ENCODE measurements at regions not wholly inside any gene's neighbourhood (a gene's known extent, or its start where the extent isn't known, plus 50 kb on each side); places are given as distances from the start of the nearest gene placed in this dataset.

- TF ChIP-seq CTCF (IDR thresholded peaks at IDR 0.05) (no peak), POLR2A (IDR thresholded peaks at IDR 0.05) (no peak)
Measured at GRCh38 chr17:33596899-33597298, 303.8 kb upstream of the ASIC2 start.
